ENCODE measurements at regions not wholly inside any gene's neighbourhood (a gene's known extent, or its start where the extent isn't known, plus 50 kb on each side); places are given as distances from the start of the nearest gene placed in this dataset.

- no peak for TF ChIP-seq RAD21 (IDR thresholded peaks at IDR 0.05; ENCODE audit: low read depth)
- TF ChIP-seq REST (IDR thresholded peaks at IDR 0.05; ENCODE audit: low read depth), result no peak
- no peak for TF ChIP-seq EP300 (IDR thresholded peaks at IDR 0.05; ENCODE audit: borderline replicate concordance)
- TF ChIP-seq TAF1 (IDR thresholded peaks at IDR 0.05; ENCODE audit: low read depth), result no peak
- no peak for TF ChIP-seq TEAD4 (IDR thresholded peaks at IDR 0.05)
Measured at GRCh38 chr16:17696616-17697015, 225.9 kb upstream of the XYLT1 start.

All from Ishikawa (cell line).